Keratinocyte (primary cell): ENCODE measurements at regions not wholly inside any gene's neighbourhood (a gene's known extent, or its start where the extent isn't known, plus 50 kb on each side); places are given as distances from the start of the nearest gene placed in this dataset.

Source experiments
- CTCF ChIP-seq, 3 experiments: IDR thresholded peaks in 1 of 3; conservative IDR thresholded peaks in 1 of 3; optimal IDR thresholded peaks in 1 of 3; 2 replicates in 2 of 3; 3 replicates in 1 of 3; pipeline versions ENCODE3 to v1.5.1; 2011; ENCODE audit warnings: low read length in 3 of 3, mild to moderate bottlenecking in 3 of 3, moderate library complexity in 2 of 3, control low read depth in 1 of 3, inconsistent platforms in 1 of 3; ENCODE audit not compliant: insufficient read depth in 2 of 3; ENCODE audit errors: extremely low read depth in 1 of 3
- EZH2 ChIP-seq: IDR thresholded peaks from one replicate; pipeline ENCODE4 v1.6.1; 2012; ENCODE audit warnings: inconsistent platforms, mild to moderate bottlenecking, low read length, moderate library complexity

DNA sequence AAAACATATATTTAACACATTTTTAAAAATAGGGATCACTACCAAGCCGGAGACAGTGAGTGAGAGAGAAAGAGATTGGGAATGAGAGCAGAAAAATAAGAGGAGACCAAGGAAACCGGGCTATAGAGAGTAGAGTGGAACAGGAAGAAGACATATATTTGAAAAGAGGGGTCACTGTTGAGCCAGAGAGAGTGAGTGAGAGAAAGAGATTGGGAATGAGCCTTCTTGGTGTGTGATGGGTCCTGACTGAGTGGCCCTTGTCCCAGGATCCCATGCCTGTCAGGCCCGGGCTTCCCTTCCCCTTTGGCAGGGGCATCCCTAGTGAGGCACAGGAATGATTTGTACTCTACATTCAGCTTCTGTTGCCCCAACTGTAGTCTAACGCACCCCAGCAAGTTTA is 646.6 kb downstream of the NTRK3 start:
- TF ChIP-seq CTCF (optimal IDR thresholded peaks at IDR 0.05 in 1 of 3, IDR thresholded peaks at IDR 0.05 in 1 of 3, conservative IDR thresholded peaks at IDR 0.05 in 1 of 3; ENCODE audit: extremely low read depth in 1 of 3, insufficient read depth in 2 of 3, low read length in 3 of 3) (no peak), EZH2 (no peak)
